A673 (cell line): ENCODE measurements at regions not wholly inside any gene's neighbourhood (a gene's known extent, or its start where the extent isn't known, plus 50 kb on each side); places are given as distances from the start of the nearest gene placed in this dataset.
A peak's percentile ranks its signal among the peaks of the same experiment; 100 is the strongest.

ENCODE experiments used
- BruUV-seq: library from RNA; stranded (reverse); fragments of 400-500 nt; replicated peaks from 2 replicates; lab custom pipeline; 2021; lab: Mats Ljungman, UMichigan
- CTCF ChIA-PET: fragments of 300-600 bp; sonication (Branson Sonifier 250); formaldehyde crosslinking; loops from one replicate; lab custom pipeline; 2022; ENCODE audit warnings: antibody characterized with exemption; lab: Charles Lee
- POLR2A ChIA-PET: fragments of 300-600 bp; sonication (Branson Sonifier 250); formaldehyde crosslinking; loops from one replicate; lab custom pipeline; 2022; ENCODE audit warnings: antibody characterized with exemption; ENCODE audit not compliant: low non-redundant PET; lab: Charles Lee
- DNase-seq: peaks from one replicate; pipeline ENCODE4 v3.0.0-alpha.2; 2015; ENCODE audit warnings: low spot score
- H3K27ac ChIP-seq: fragments of 200-600 bp; sonication (generic); 2 replicates; pipeline ENCODE4 v1.5.1; 2016; ENCODE audit warnings: mixed run types, low read depth, mild to moderate bottlenecking, mixed read lengths, antibody characterized with exemption, low read length; ENCODE audit not compliant: poor library complexity, severe bottlenecking
- H3K27me3 ChIP-seq: fragments of 200-600 bp; sonication (generic); replicated peaks from 2 replicates; pipeline ENCODE4 v1.6.1; 2017; ENCODE audit warnings: mixed run types, low read depth, mild to moderate bottlenecking, mixed read lengths, antibody characterized with exemption, low read length; ENCODE audit not compliant: insufficient read depth, poor library complexity
- H3K36me3 ChIP-seq: fragments of 200-600 bp; sonication (generic); 2 replicates; pipeline ENCODE4 v1.6.1; 2016; ENCODE audit warnings: mixed run types, mild to moderate bottlenecking, mixed read lengths, antibody characterized with exemption, low read length; ENCODE audit not compliant: insufficient read depth, poor library complexity, severe bottlenecking
- H3K4me1 ChIP-seq: fragments of 200-600 bp; sonication (generic); 2 replicates; pipeline ENCODE4 v1.6.1; 2017; ENCODE audit warnings: mixed run types, mild to moderate bottlenecking, mixed read lengths, antibody characterized with exemption, low read length; ENCODE audit not compliant: insufficient read depth, poor library complexity, severe bottlenecking
- H3K4me3 ChIP-seq: fragments of 200-600 bp; sonication (generic); 2 replicates; pipeline ENCODE4 v1.5.1; 2016; ENCODE audit warnings: low read depth, mixed run types, mild to moderate bottlenecking, mixed read lengths, low read length; ENCODE audit not compliant: poor library complexity, severe bottlenecking
- H3K9me3 ChIP-seq: fragments of 200-600 bp; sonication (generic); 2 replicates; pipeline ENCODE4 v1.6.1; 2016; ENCODE audit warnings: mixed run types, low read depth, mild to moderate bottlenecking, mixed read lengths, antibody characterized with exemption, low read length; ENCODE audit not compliant: poor library complexity, severe bottlenecking
- CTCF ChIP-seq: fragments of 300-800, 200-600 bp; sonication (generic); conservative IDR thresholded peaks from 2 replicates; pipeline ENCODE4 v1.5.1; 2017; ENCODE audit warnings: low read depth, mild to moderate bottlenecking, antibody characterized with exemption, low read length, moderate library complexity, mixed read lengths
- EZH2 ChIP-seq: fragments of 200-600 bp; sonication (generic); IDR thresholded peaks from 2 replicates; pipeline ENCODE4 v1.6.1; 2017; ENCODE audit warnings: borderline replicate concordance, low read depth, mild to moderate bottlenecking, mixed read lengths, antibody characterized with exemption, low read length; ENCODE audit not compliant: poor library complexity, severe bottlenecking
- intact Hi-C: fragments of 100-400 bp; cut with micrococcal nuclease; formaldehyde crosslinking; loops from one replicate; pipeline ENCODE4 v1.10.0; 2022; ENCODE audit not compliant: unreplicated experiment

GRCh38 chrX:45517090-45517973 lies 316.7 kb upstream of the DIPK2B start:
- ChIA-PET POLR2A (no interaction called here), CTCF (no interaction called here)
- Histone ChIP-seq H3K4me3 (no peak overlapping the region), H3K9me3 (no peaks in the 10 kb centered on the region), H3K27ac (no peak overlapping the region), H3K4me1 (peaks cover 21% of the 10 kb centered on the region), H3K36me3 (no peaks in the 10 kb centered on the region), H3K27me3 (no peaks in the 10 kb centered on the region)
- intact Hi-C loops = loop anchor here (10.0 kb wide), 1 partner anchor 307 kb away; no protein-coding TSS in a partner anchor
- BruUV-seq = no TSS peak
- peak; percentile 49 for DNase-seq
- TF ChIP-seq EZH2 = no peak
- TF ChIP-seq CTCF = no peak

DNA sequence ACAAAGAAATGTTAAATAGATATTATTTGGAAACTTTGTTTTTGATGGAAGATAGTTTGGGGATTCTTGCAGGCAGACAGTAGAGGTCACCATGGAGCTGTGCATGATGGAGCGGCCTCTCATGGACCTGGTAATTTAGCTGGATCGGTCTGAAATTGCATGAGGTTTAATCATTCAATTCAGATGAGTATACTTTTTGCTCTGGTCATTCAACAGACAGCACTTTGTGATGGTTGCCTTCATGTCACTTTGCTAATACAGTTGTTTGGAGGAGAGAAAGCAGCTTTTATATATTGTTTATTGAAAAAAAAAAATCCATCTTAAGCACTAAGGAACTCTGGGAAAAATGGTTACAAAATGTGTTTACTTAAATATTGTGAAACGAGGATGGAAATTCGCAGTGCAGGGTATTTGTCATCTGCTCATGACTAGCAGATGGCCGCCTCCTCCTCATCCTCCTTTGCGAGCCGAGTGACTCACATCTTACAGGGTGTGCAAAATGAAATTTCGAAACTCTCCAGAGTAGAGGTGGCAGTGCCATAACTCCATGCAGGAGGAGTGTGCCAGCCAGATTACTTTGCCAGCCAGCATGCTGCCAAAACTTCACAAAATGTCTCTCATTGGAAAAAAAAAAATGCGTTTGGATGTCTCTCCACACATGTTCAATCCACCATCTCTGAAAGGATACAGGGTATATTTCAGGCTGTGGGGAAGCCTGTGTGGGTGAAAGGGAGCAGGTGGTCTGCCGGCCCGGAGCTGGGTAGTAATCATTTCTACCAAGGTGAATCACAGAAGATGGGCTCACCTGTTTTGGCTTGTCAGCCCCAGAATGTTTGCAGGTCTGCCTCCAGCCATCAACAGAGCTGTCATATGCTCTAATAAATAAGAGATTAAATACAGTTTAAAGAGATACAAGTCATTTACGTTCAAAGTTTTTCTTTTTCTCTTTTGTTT lies 314.9 kb upstream of the DIPK2B start:
- peak; percentile 72 for DNase-seq
- Histone ChIP-seq H3K27me3 (no peaks in the 10 kb centered on the region), H3K4me3 (no peak overlapping the region), H3K36me3 (no peaks in the 10 kb centered on the region), H3K4me1 (peaks cover 21% of the 10 kb centered on the region), H3K9me3 (no peaks in the 10 kb centered on the region), H3K27ac (peak overlapping the region; percentile 4)
- CTCF ChIA-PET = interaction anchor here (0.6 to 1.3 kb wide), 5 partner anchors 27 to 893 kb away, joined by 3 to 11 read pairs (median 4); no protein-coding TSS in a partner anchor
- TF ChIP-seq EZH2 = no peak
- TF ChIP-seq CTCF = peak; percentile 80
- intact Hi-C loops = loop anchor here (1.0 to 10.0 kb wide), 4 partner anchors 233 to 893 kb away; no protein-coding TSS in a partner anchor
- BruUV-seq = no TSS peak
- POLR2A ChIA-PET = no interaction called here

GRCh38 chrX:45513042-45513441 lies 312.4 kb upstream of the DIPK2B start:
- peak; percentile 71 for DNase-seq
- Histone ChIP-seq H3K27ac (no peak overlapping the region), H3K4me3 (no peak overlapping the region), H3K9me3 (no peaks in the 10 kb centered on the region), H3K36me3 (no peaks in the 10 kb centered on the region), H3K27me3 (no peaks in the 10 kb centered on the region), H3K4me1 (peaks cover 18% of the 10 kb centered on the region)
- TF ChIP-seq EZH2 = no peak
- no peak for TF ChIP-seq CTCF
- ChIA-PET POLR2A (no interaction called here), CTCF (no interaction called here)
- no TSS peak for BruUV-seq
- intact Hi-C loops = loop anchor here (10.0 kb wide), 1 partner anchor 312 kb away; no protein-coding TSS in a partner anchor
